GM18508 (cell line): ENCODE measurements at regions not wholly inside any gene's neighbourhood (a gene's known extent, or its start where the extent isn't known, plus 50 kb on each side); places are given as distances from the start of the nearest gene placed in this dataset.
"Not testable (repeated sequence)": the region's sequence is repeated elsewhere in the genome, so short reads cannot be mapped to it uniquely, and the experiment has no call there.

Source experiments
- ATAC-seq: cut with Tn5 transposase; IDR thresholded peaks from one replicate; pipeline ENCODE4 v1.9.1; 2021; ENCODE audit warnings: moderate number of reproducible peaks; ENCODE audit not compliant: insufficient read depth, unreplicated experiment

- no peak for ATAC-seq
These were observed 200.8 kb upstream of the ST8SIA4 start for GRCh38 chr5:101103874-101104273.

GRCh38 chr5:101102506-101102905, 199.4 kb upstream of the ST8SIA4 start:
- no peak for ATAC-seq

GRCh38 chr5:101091902-101092301, 188.8 kb upstream of the ST8SIA4 start:
- ATAC-seq: no peak

- ATAC-seq: no peak
These were observed 181.3 kb upstream of the ST8SIA4 start for GRCh38 chr5:101084353-101084752.

- no peak for ATAC-seq
These were observed 177.6 kb upstream of the ST8SIA4 start for GRCh38 chr5:101080462-101081240.

- no peak for ATAC-seq
These were observed 165.2 kb upstream of the ST8SIA4 start for GRCh38 chr5:101068298-101068697.

GRCh38 chr5:101067429-101067828, 164.3 kb upstream of the ST8SIA4 start:
- ATAC-seq: no peak

- ATAC-seq: no peak
These were observed 159.8 kb upstream of the ST8SIA4 start for GRCh38 chr5:101062902-101063301.

- peak; percentile 72 for ATAC-seq
These were observed 144.1 kb upstream of the ST8SIA4 start for GRCh38 chr5:101047181-101047580.

GRCh38 chr5:101045689-101046088, 142.6 kb upstream of the ST8SIA4 start:
- ATAC-seq: no peak

GRCh38 chr5:101040002-101040401, 136.9 kb upstream of the ST8SIA4 start:
- not testable (repeated sequence) for ATAC-seq

GRCh38 chr5:101036778-101037177, 133.7 kb upstream of the ST8SIA4 start:
- no peak for ATAC-seq

GRCh38 chr5:101035425-101035824, 132.3 kb upstream of the ST8SIA4 start:
- ATAC-seq: no peak

- peak; percentile 55 for ATAC-seq
These were observed 121.2 kb upstream of the ST8SIA4 start for GRCh38 chr5:101024299-101024698.

GRCh38 chr5:101018299-101018698, 115.2 kb upstream of the ST8SIA4 start:
- ATAC-seq: no peak

GRCh38 chr5:101012880-101013279, 109.8 kb upstream of the ST8SIA4 start:
- no peak for ATAC-seq

- peak; percentile 92 for ATAC-seq
These were observed 106.9 kb upstream of the ST8SIA4 start for GRCh38 chr5:101009758-101010519.

GRCh38 chr5:100992354-100992753, 89.3 kb upstream of the ST8SIA4 start:
- no peak for ATAC-seq

- not testable (repeated sequence) for ATAC-seq
These were observed 80.5 kb upstream of the ST8SIA4 start for GRCh38 chr5:100983601-100984000.

GRCh38 chr5:100974082-100974481, 71.0 kb upstream of the ST8SIA4 start:
- no peak for ATAC-seq

GRCh38 chr5:100970646-100971255, 67.7 kb upstream of the ST8SIA4 start:
- ATAC-seq: no peak
